HG03095 (cell line): ENCODE measurements at regions not wholly inside any gene's neighbourhood (a gene's known extent, or its start where the extent isn't known, plus 50 kb on each side); places are given as distances from the start of the nearest gene placed in this dataset.

Experiments
- ATAC-seq: cut with Tn5 transposase; IDR thresholded peaks from one replicate; pipeline ENCODE4 v1.9.1; 2021; ENCODE audit warnings: moderate library complexity; ENCODE audit not compliant: unreplicated experiment

DNA sequence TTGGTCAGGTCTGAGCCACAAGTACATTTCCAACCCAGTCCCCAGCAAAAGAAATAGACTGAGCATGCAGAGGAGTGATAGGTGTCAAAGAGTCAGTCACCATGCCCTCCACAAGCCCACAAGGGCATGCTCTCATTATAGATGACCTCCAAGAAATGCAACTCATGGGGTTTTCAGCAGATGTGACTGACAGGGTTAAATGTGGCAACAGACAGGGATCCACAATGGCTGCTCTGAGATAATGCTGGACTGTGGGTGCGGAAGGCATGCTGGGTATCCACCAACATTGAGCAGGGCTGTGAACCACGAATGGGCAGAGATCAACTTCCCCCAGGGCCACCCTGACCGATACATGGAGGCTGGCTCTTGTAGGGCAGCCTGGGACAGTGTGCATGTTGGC is 115.8 kb downstream of the BCOR start:
- ATAC-seq, result no peak

DNA sequence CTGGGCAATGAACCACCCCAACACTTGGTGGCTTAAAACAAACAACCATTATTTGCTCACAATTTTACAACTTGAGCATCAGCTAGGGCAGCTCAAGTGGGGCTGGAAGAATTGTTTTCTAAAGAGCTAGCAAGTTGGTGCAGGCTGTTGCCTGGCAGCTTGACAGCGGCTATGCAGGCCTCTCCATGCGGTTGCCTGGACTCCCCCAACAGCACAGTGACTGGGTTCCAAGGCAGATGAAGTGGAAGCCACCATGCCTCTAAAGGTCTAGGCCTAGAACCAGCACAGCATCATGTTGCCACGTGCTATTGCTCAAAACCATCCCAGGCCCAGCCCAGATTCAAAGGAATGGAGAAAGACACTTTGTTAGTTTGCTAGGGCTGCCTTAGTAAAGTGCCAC is 114.8 kb downstream of the BCOR start:
- no peak for ATAC-seq

DNA sequence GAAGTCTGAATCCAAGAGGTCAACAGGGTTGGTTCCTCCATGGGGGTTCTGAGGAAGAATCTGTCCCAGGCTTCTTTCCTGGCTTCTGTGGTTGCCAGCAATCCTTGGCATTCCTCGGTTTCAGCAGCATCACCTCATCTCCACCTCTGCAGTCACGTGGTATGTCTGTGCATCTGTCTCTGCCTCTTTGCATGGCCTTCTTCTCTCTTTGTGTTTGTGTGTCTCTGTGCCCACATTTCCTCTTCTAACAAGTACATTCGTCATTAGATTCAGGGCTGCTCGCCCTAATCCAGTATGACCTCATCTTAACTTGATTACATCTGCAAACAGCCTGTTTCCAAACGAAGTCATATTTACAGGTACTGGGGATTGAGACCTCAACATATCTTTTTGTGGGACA is 114.0 kb downstream of the BCOR start:
- no peak for ATAC-seq

DNA sequence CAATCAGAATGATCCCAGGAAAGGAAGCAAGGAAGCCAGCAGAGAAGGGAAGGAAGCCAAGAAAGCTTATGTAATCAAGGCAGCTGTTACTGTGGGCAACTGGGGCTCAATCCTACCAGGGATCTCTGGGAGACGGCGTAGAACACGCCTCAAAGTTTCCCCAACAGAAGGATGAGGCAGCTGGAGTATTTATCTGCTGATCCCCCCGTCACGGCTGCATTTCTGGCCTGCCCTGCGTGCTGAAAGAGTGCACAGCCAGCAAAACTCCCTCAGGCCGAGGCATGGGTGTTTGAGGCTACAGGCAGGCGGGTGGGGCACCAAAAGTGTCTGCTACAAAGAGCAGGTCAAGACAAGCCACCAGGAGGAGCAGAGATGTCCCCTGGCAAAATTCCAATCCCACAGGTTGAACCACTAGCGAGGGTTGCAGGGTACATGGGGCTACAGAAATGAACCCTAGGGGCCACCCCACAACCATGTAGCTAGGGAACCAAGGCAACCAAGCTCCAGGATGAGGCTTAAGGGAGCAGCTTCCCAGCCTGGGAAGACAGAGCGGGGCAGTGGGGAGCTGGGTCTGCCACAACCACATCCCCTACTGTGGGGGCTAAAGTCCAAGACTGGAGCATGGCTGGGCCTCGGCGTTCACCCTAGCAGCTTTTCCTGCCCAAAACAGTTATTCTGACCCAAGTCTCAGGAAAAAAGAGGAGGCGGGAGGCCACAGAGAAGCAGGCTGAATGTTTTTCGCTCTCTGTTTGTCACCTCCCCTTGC is 113.4 kb downstream of the BCOR start:
- no peak for ATAC-seq

DNA sequence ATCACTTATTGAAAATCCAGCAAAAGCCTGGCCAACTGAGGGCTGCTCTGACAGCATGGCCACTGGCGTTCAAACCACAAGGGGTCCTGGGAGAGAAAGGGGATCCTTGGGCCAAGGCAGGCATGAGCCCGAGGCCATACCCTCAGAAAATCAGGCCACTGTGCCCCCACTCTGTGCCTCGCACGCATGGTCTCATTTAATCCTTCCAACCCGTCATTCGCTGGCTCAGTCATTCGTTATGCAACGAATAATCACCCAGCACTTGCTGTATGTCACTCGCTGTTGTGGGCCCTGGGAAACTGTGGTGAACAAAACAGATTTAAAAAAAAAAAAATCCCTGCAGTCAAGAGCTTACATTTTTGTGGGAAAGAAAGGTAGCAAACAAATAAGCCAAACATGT is 112.7 kb downstream of the BCOR start:
- no peak for ATAC-seq

DNA sequence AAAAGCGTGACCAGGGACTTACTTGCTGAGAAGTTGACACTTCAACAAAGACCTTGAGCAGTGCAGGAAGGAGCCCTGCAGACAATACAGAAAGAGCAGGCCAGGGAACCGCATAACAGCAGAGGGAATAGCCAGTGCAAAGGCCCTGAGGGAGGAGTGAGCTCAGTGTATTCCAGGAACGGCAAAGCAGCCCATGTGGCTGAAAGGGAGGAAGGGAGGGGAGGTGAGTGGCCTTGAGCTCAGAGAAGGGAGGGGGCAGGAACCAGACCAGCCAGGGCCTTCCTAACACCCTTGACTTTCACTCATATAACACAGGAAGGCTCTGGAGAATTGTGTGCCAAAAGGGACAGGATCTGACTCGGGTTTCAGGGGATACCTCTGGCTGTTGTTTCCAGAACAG is 112.2 kb downstream of the BCOR start:
- no peak for ATAC-seq

DNA sequence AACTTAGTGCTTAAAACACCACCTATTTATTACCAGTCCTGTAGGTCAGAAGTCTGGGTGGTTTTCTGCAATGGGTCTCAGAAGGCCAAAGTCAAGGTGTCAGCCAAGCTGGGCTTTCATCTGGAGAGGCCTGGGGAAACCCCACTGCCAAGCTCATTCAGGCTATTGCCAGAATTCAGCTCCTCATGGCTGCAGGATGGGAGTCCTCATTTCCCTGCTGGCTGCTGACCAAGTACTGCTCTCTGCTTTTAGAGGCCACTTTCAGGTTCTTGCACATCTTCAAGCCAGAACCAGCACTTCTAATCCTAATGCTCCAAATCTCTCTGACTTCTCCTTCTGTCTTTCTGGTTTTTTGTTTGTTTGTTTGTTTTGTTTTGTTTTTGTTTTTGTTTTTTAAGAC is 109.3 kb downstream of the BCOR start:
- ATAC-seq, result no peak

DNA sequence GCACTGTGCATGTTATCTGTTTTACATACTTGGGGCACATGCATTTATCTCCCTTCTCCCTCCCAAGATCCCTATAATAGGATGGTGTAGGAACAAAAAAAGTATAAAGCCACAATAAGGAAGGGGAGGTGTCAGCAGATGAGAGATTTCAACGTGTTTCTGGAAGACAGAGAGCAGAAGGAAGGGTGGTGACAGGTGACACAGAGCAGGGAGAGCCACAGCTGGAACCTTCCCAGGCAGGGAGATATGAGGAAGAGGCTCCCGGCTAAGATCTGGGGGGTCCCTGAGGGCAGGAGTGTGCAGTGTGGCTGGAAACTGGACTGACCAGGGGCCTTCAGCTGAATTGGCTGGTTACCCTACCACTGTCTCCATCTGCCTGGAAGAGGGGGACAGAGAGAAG is 107.4 kb downstream of the BCOR start:
- no peak for ATAC-seq

DNA sequence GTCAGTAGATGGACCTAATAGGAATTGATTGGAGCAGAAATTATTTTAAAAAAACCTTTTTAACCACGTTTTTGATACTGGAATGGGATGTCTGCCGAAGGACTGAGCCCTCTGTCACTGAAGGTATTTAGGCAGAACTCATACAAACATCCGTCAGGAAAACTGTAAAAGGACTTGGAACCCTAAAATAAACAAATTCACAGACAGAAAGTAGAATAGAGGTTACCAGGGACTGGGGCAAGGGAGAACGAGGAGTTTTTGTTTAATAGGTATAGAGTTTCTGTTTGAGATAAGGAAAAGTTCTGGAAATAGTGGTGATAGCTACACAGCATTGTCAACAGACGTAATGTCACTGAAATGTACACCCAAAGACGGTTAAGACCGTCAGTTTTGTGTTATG is 105.5 kb downstream of the BCOR start:
- ATAC-seq, result no peak

DNA sequence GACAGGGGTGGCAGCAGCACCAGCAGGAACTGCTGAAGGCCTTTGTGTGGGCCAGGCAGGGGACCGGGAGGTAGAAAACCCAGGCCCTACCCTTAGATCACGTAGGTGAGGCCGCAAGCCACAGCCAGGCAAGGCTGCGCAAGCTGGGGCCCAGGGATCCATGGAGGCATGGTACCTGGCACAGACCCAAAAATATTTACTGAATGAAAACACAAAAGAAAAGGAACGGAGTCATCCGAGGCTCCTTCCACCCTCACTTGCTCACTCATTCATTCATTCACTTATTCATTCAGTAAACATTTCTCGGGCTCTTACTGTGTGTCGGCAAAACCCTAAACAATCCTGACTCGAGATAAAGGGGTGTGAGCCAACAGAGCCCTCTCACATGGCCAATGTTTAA is 102.3 kb downstream of the BCOR start:
- no peak for ATAC-seq

DNA sequence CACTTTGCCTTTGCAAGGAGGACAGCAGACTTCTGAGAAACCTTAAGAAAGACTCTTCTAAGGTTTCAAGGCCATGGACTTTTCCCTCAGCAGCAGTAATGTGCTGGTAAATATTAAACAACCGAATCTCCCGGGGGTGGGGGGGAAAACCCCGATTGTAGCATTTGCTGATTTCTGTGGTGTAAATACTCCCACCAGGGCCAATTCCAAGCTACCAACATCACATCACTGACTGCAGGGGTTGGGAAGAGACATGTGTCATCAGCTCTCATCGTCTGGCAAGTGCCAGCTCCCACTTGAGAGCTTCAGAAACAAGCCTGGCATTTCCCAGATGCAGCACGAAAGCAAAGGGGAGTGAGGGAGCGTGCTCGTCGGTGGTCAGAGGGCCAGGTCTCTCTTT is 101.2 kb downstream of the BCOR start:
- no peak for ATAC-seq

DNA sequence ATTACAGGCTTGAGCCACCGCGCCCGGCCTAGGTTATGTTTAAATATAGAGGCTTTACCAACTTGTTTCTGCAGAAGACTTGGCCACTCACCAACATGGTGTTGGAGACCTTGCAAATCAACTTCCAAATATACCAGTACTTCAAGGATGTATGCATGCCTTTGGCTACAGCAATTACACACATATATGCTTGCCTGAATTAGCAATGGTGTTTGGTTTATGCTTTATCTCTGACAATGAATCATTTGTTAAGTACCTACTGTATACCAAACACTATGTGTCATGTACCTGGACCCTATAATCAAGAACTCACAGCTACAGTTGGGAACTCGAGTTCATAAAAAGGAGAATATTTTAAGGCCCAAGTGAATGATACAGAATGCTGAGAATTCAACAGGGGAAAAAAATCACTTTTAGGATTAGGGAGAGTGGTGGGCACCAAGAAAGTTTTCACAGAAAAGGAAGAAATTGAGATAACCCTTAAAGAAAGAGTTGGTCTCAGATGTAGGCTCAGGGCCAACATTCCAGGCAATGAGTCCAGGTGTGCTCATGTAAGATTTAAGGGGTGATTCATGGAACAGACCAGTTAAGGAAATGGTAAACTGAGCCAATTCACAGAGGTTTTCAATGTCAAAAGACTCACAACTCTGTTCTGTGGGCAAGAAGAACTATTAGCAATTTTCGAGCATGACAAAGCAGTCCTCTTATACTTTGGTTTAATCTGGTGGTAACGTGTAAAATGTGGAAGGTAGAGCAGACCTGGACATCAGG is 98.9 kb downstream of the BCOR start:
- no peak for ATAC-seq
